ENCODE measurements at regions not wholly inside any gene's neighbourhood (a gene's known extent, or its start where the extent isn't known, plus 50 kb on each side); places are given as distances from the start of the nearest gene placed in this dataset.

GRCh38 chr22:49075150-49075549 lies 752.5 kb downstream of the BRD1 start:
- no peak overlapping the region for H3K4me3 ChIP-seq (ENCODE audit: low read length)
- H3K4me1 ChIP-seq (ENCODE audit: control insufficient read depth, low read length), result no peaks in the 10 kb centered on the region
- H3K9me2 ChIP-seq (replicated peaks; ENCODE audit: control insufficient read depth, low read length), result no peaks in the 10 kb centered on the region
- H3K9me3 ChIP-seq (ENCODE audit: control insufficient read depth, insufficient read depth, low read length), result no peaks in the 10 kb centered on the region
- H3K79me2 ChIP-seq (ENCODE audit: control insufficient read depth, low read length), result no peaks in the 10 kb centered on the region
- H3K27me3 ChIP-seq (ENCODE audit: control insufficient read depth, low read length), result no peaks in the 10 kb centered on the region
- TF ChIP-seq CTCF (IDR thresholded peaks at IDR 0.05; ENCODE audit: low read depth, low read length, poor library complexity, severe bottlenecking) (no peak), EZH2phosphoT487 (IDR thresholded peaks at IDR 0.05; ENCODE audit: borderline replicate concordance, low read length) (no peak)
- H3K27ac ChIP-seq (ENCODE audit: low read depth, low read length), result no peak overlapping the region
- no peaks in the 10 kb centered on the region for H3K36me3 ChIP-seq (ENCODE audit: control insufficient read depth, low read length)
- H3F3A ChIP-seq (ENCODE audit: control insufficient read depth, insufficient read depth), result no peaks in the 10 kb centered on the region
- H3K4me2 ChIP-seq (ENCODE audit: low read length), result no peak overlapping the region
- no peaks in the 10 kb centered on the region for H4K20me1 ChIP-seq (ENCODE audit: control insufficient read depth, insufficient read depth, low read depth, low read length)

- H3K36me3 ChIP-seq (ENCODE audit: control insufficient read depth, low read length), result no peaks in the 10 kb centered on the region
- H3K4me2 ChIP-seq (ENCODE audit: low read length), result no peak overlapping the region
- no peak overlapping the region for H3K4me3 ChIP-seq (ENCODE audit: low read length)
- H3K4me1 ChIP-seq (ENCODE audit: control insufficient read depth, low read length), result peaks cover 6% of the 10 kb centered on the region
- no peaks in the 10 kb centered on the region for H3K27me3 ChIP-seq (ENCODE audit: control insufficient read depth, low read length)
- TF ChIP-seq CTCF (IDR thresholded peaks at IDR 0.05; ENCODE audit: low read depth, low read length, poor library complexity, severe bottlenecking) (no peak), EZH2phosphoT487 (IDR thresholded peaks at IDR 0.05; ENCODE audit: borderline replicate concordance, low read length) (no peak)
- no peaks in the 10 kb centered on the region for H3K9me3 ChIP-seq (ENCODE audit: control insufficient read depth, insufficient read depth, low read length)
- H3K9me2 ChIP-seq (replicated peaks; ENCODE audit: control insufficient read depth, low read length), result no peaks in the 10 kb centered on the region
- H4K20me1 ChIP-seq (ENCODE audit: control insufficient read depth, insufficient read depth, low read depth, low read length), result no peaks in the 10 kb centered on the region
- no peak overlapping the region for H3K27ac ChIP-seq (ENCODE audit: low read depth, low read length)
- no peaks in the 10 kb centered on the region for H3F3A ChIP-seq (ENCODE audit: control insufficient read depth, insufficient read depth)
- no peaks in the 10 kb centered on the region for H3K79me2 ChIP-seq (ENCODE audit: control insufficient read depth, low read length)
Observed at GRCh38 chr22:49073873-49074417, 753.7 kb downstream of the BRD1 start.

GRCh38 chr22:49072996-49073645 lies 754.6 kb downstream of the BRD1 start:
- Histone ChIP-seq H3K9me2 (replicated peaks; ENCODE audit: control insufficient read depth, low read length) (no peaks in the 10 kb centered on the region), H3K4me1 (ENCODE audit: control insufficient read depth, low read length) (peaks cover 10% of the 10 kb centered on the region), H3K4me3 (ENCODE audit: low read length) (no peak overlapping the region), H4K20me1 (ENCODE audit: control insufficient read depth, insufficient read depth, low read depth, low read length) (no peaks in the 10 kb centered on the region), H3K4me2 (ENCODE audit: low read length) (no peak overlapping the region), H3K9me3 (ENCODE audit: control insufficient read depth, insufficient read depth, low read length) (no peaks in the 10 kb centered on the region), H3F3A (ENCODE audit: control insufficient read depth, insufficient read depth) (no peaks in the 10 kb centered on the region), H3K27me3 (ENCODE audit: control insufficient read depth, low read length) (no peaks in the 10 kb centered on the region), H3K79me2 (ENCODE audit: control insufficient read depth, low read length) (no peaks in the 10 kb centered on the region), H3K36me3 (ENCODE audit: control insufficient read depth, low read length) (no peaks in the 10 kb centered on the region), H3K27ac (ENCODE audit: low read depth, low read length) (no peak overlapping the region)
- no peak for TF ChIP-seq EZH2phosphoT487 (IDR thresholded peaks at IDR 0.05; ENCODE audit: borderline replicate concordance, low read length)
- no peak for TF ChIP-seq CTCF (IDR thresholded peaks at IDR 0.05; ENCODE audit: low read depth, low read length, poor library complexity, severe bottlenecking)
